Testis (tissue), 2 donors: ENCODE measurements at regions not wholly inside any gene's neighbourhood (a gene's known extent, or its start where the extent isn't known, plus 50 kb on each side); places are given as distances from the start of the nearest gene placed in this dataset.

Experiments
- DNase-seq: peaks from one replicate; pipeline ENCODE4 v3.0.0-alpha.2; 2019
- H3K27ac ChIP-seq, 2 donors: fragments of 200-600 bp; sonication (generic); one replicate each; pipeline ENCODE4 v1.5.1; 2019
- H3K27me3 ChIP-seq: fragments of 200-600 bp; sonication (generic); one replicate; pipeline ENCODE4 v1.5.1; 2019
- H3K36me3 ChIP-seq: fragments of 200-600 bp; sonication (generic); one replicate; pipeline ENCODE4 v1.5.1; 2017; ENCODE audit warnings: low read depth; ENCODE audit errors: missing control alignments
- H3K4me1 ChIP-seq: fragments of 200-600 bp; sonication (generic); one replicate; pipeline ENCODE4 v1.5.1; 2019
- H3K4me3 ChIP-seq, 2 donors: fragments of 200-600 bp; sonication (generic); one replicate each; pipeline ENCODE4 v1.5.1; 2017 to 2019
- H3K9me3 ChIP-seq: fragments of 200-600 bp; sonication (generic); one replicate; pipeline ENCODE4 v1.5.1; 2017
- CTCF ChIP-seq, 3 experiments: fragments of 450-650 bp in 2 of 3; fragments of 200-600 bp in 1 of 3; sonication (generic) in 1 of 3; IDR thresholded peaks; one replicate each; pipeline ENCODE4 v1.5.1; 2016 to 2019; ENCODE audit warnings: antibody characterized with exemption in 3 of 3, mild to moderate bottlenecking in 2 of 3, moderate library complexity in 1 of 3
- POLR2A ChIP-seq: fragments of 450-650 bp; IDR thresholded peaks from one replicate; pipeline ENCODE4 v1.6.1; 2017; ENCODE audit warnings: antibody characterized with exemption, mild to moderate bottlenecking, moderate library complexity
- WGBS, 2 donors: methylation state at CpG; one replicate each; pipeline ENCODE4 v1.1.5; 2018; 5-methylcytosine and 5-hydroxymethylcytosine counted together
- intact Hi-C: fragments of 100-400 bp; cut with DNase I; formaldehyde crosslinking; loops from one replicate; pipeline ENCODE4 v1.15.1; 2023; ENCODE audit warnings: low total_unique reads

DNA sequence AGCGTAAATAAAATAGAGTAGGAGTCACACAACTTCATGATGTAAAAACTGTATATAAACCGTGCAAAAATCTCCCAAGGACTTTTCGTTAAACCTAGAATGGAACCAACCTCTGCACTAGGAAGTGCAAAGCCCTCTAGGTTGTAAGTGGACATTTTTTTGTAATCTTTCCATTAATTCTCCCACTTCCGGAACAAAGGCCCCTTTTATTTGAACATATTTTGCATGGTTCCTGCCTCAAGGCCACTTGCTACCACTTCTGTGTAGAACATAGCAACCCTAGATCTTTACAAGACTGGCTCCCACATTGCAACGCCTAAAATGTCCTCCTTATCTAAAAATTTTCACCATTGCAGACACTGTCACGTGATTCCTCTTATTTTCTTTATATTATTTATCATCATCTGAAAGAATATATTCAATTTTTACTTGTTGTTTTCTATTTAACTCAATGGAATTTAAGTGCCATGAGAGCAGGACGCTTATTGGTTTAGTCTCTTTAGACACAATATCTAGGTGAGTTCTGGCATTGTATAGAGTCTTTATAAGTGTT is 249.6 kb upstream of the TMEFF2 start:
- no peaks in the 10 kb centered on the region for H3K4me1 ChIP-seq
- no peaks in the 10 kb centered on the region for H3K9me3 ChIP-seq
- no peak overlapping the region for H3K27ac ChIP-seq
- 52 to 67% methylated on average over 7 of the region's 7 CpGs for WGBS, 2 donors
- intact Hi-C loops, result no loop called here
- no peak overlapping the region for H3K4me3 ChIP-seq
- TF ChIP-seq CTCF (IDR thresholded peaks at IDR 0.05) (no peak), POLR2A (no peak)
- no peaks in the 10 kb centered on the region for H3K36me3 ChIP-seq
- no peaks in the 10 kb centered on the region for H3K27me3 ChIP-seq
- peak; percentile 14 for DNase-seq

- TF ChIP-seq CTCF (IDR thresholded peaks at IDR 0.05) (no peak), POLR2A (no peak)
- WGBS, 2 donors, result 81 to 86% methylated on average over 2 of the region's 2 CpGs
- no peaks in the 10 kb centered on the region for H3K4me1 ChIP-seq
- no peak overlapping the region for H3K27ac ChIP-seq
- H3K4me3 ChIP-seq, result no peak overlapping the region
- no peaks in the 10 kb centered on the region for H3K36me3 ChIP-seq
- no peaks in the 10 kb centered on the region for H3K27me3 ChIP-seq
- no peak for DNase-seq
- intact Hi-C loops, result no loop called here
- H3K9me3 ChIP-seq, result no peaks in the 10 kb centered on the region
These were observed 249.1 kb upstream of the TMEFF2 start for GRCh38 chr2:192443831-192444230.

GRCh38 chr2:192438239-192438638 is 243.5 kb upstream of the TMEFF2 start:
- Histone ChIP-seq H3K27me3 (no peaks in the 10 kb centered on the region), H3K4me3 (no peak overlapping the region), H3K27ac (no peak overlapping the region), H3K9me3 (no peaks in the 10 kb centered on the region), H3K4me1 (no peaks in the 10 kb centered on the region), H3K36me3 (no peaks in the 10 kb centered on the region)
- DNase-seq, result no peak
- intact Hi-C loops, result no loop called here
- 81 to 95% methylated on average over 1 of the region's 1 CpG for WGBS, 2 donors
- TF ChIP-seq POLR2A (no peak), CTCF (IDR thresholded peaks at IDR 0.05) (no peak)

GRCh38 chr2:192437653-192438052 is 242.9 kb upstream of the TMEFF2 start:
- 71 to 72% methylated on average over 4 of the region's 4 CpGs for WGBS, 2 donors
- no peaks in the 10 kb centered on the region for H3K36me3 ChIP-seq
- no peak overlapping the region for H3K4me3 ChIP-seq

More at GRCh38 chr2:192437653-192438052, 242.9 kb upstream of the TMEFF2 start:
- Histone ChIP-seq H3K27ac (no peak overlapping the region), H3K27me3 (no peaks in the 10 kb centered on the region), H3K4me1 (no peaks in the 10 kb centered on the region), H3K9me3 (no peaks in the 10 kb centered on the region)
- intact Hi-C loops, result no loop called here
- DNase-seq, result no peak
- TF ChIP-seq POLR2A (no peak), CTCF (IDR thresholded peaks at IDR 0.05) (no peak)
